Endothelial cell of umbilical vein (primary cell): ENCODE measurements at regions not wholly inside any gene's neighbourhood (a gene's known extent, or its start where the extent isn't known, plus 50 kb on each side); places are given as distances from the start of the nearest gene placed in this dataset.

ENCODE experiments used
- BruUV-seq: library from RNA; stranded (reverse); fragments of 400-500 nt; replicated peaks from 2 replicates; lab custom pipeline; 2021; lab: Mats Ljungman, UMichigan
- CTCF ChIA-PET: fragments of 300-600, 350-600 bp; sonication (Branson Sonifier 250); formaldehyde crosslinking; loops from one replicate; lab custom pipeline; 2021; ENCODE audit warnings: antibody characterized with exemption, inconsistent platforms; lab: Charles Lee
- POLR2A ChIA-PET: fragments of 300-600, 350-600 bp; sonication (Branson Sonifier 250); formaldehyde crosslinking; loops from one replicate; lab custom pipeline; 2021; ENCODE audit warnings: antibody characterized with exemption, inconsistent platforms; lab: Charles Lee
- DNase-seq: peaks from one replicate; pipeline ENCODE4 v3.0.0-alpha.2; 2011; ENCODE audit warnings: low read depth, low spot score
- FAIRE-seq: peaks from 2 replicates; lab custom pipeline; 2011; peaks lifted over from hg19 to GRCh38; lab: Jason Lieb, UNC
- H2AFZ ChIP-seq: 2 replicates; pipeline ENCODE4 v1.6.0; 2012; ENCODE audit warnings: low read depth, low read length, control low read depth, inconsistent platforms
- H3K27ac ChIP-seq: 2 replicates; pipeline ENCODE4 v1.5.1; 2011; ENCODE audit warnings: low read depth, mild to moderate bottlenecking, control low read depth, low read length, moderate library complexity; ENCODE audit not compliant: insufficient read depth
- H3K27me3 ChIP-seq, 2 experiments: 2 replicates each; pipeline versions ENCODE4 v1.6.0 to v1.6.1; 2011; ENCODE audit warnings: low read length in 2 of 2, mixed read lengths in 1 of 2; ENCODE audit not compliant: control insufficient read depth in 2 of 2, insufficient read depth in 2 of 2
- H3K36me3 ChIP-seq, 2 experiments: 2 replicates in 1 of 2; 3 replicates in 1 of 2; pipeline ENCODE4 v1.5.1; 2011; ENCODE audit warnings: low read length in 2 of 2, mild to moderate bottlenecking in 1 of 2, moderate library complexity in 1 of 2; ENCODE audit not compliant: control insufficient read depth in 2 of 2, insufficient read depth in 2 of 2; ENCODE audit errors: extremely low read depth in 1 of 2
- H3K4me1 ChIP-seq: 3 replicates; pipeline ENCODE4 v1.5.1; 2011; ENCODE audit warnings: mild to moderate bottlenecking, low read length; ENCODE audit not compliant: control insufficient read depth, insufficient read depth; ENCODE audit errors: extremely low read depth
- H3K4me2 ChIP-seq: 2 replicates; pipeline ENCODE4 v1.6.1; 2011; ENCODE audit warnings: low read length, control low read depth, mixed read lengths; ENCODE audit not compliant: insufficient read depth
- H3K4me3 ChIP-seq, 3 experiments: fragments of 200-600 bp in 1 of 3; sonication (generic), shearing (Covaris generic) in 1 of 3; replicated peaks in 1 of 3; 2 replicates each; pipeline ENCODE4 v1.5.1; 2011 to 2016; ENCODE audit warnings: control low read depth in 3 of 3, low read length in 3 of 3, mild to moderate bottlenecking in 2 of 3, inconsistent platforms in 1 of 3, low read depth in 1 of 3, moderate library complexity in 1 of 3; ENCODE audit not compliant: insufficient read depth in 1 of 3
- H3K79me2 ChIP-seq: 2 replicates; pipeline ENCODE4 v1.6.0; 2012; ENCODE audit warnings: low read length, inconsistent platforms; ENCODE audit not compliant: control insufficient read depth, insufficient read depth
- H3K9ac ChIP-seq: replicated peaks from 2 replicates; pipeline ENCODE3; 2011; ENCODE audit warnings: low read length, control low read depth; ENCODE audit not compliant: insufficient read depth; ENCODE audit errors: extremely low read depth
- H3K9me1 ChIP-seq: replicated peaks from 3 replicates; pipeline ENCODE4 v1.6.0; 2011; ENCODE audit warnings: mild to moderate bottlenecking, low read length; ENCODE audit not compliant: control insufficient read depth, insufficient read depth; ENCODE audit errors: extremely low read depth
- H3K9me3 ChIP-seq: replicated peaks from 2 replicates; pipeline ENCODE4 v1.5.1; 2012; ENCODE audit warnings: low read length, inconsistent platforms; ENCODE audit not compliant: control insufficient read depth, insufficient read depth
- H4K20me1 ChIP-seq: replicated peaks from 2 replicates; pipeline ENCODE3; 2011; ENCODE audit warnings: mild to moderate bottlenecking, low read length; ENCODE audit not compliant: control insufficient read depth, insufficient read depth; ENCODE audit errors: extremely low read depth
- CTCF ChIP-seq, 2 donors: IDR thresholded peaks; 1 replicate in 1 of 2; 2 replicates in 1 of 2; pipeline ENCODE4 v1.5.1; 2011; ENCODE audit warnings: low read length in 2 of 2, mild to moderate bottlenecking in 2 of 2, moderate library complexity in 2 of 2, control low read depth in 1 of 2, inconsistent platforms in 1 of 2, low read depth in 1 of 2; ENCODE audit not compliant: insufficient read depth in 1 of 2; ENCODE audit errors: extremely low read depth in 1 of 2
- EZH2 ChIP-seq: IDR thresholded peaks from 2 replicates; pipeline ENCODE4 v1.6.1; 2012; ENCODE audit warnings: borderline replicate concordance, low read depth, mild to moderate bottlenecking, moderate library complexity, low read length, inconsistent platforms; ENCODE audit not compliant: severe bottlenecking
- FOS ChIP-seq: IDR thresholded peaks from 2 replicates; pipeline ENCODE4 v1.6.1; 2011; ENCODE audit warnings: mild to moderate bottlenecking, low read length, moderate library complexity, borderline replicate concordance; ENCODE audit not compliant: insufficient read depth
- GATA2 ChIP-seq: IDR thresholded peaks from 2 replicates; pipeline ENCODE4 v1.7.0; 2011; ENCODE audit warnings: low read depth, mild to moderate bottlenecking, moderate library complexity, mixed read lengths, low read length; ENCODE audit not compliant: insufficient read length, insufficient read depth
- JUN ChIP-seq: IDR thresholded peaks from 2 replicates; pipeline ENCODE4 v1.6.1; 2011; ENCODE audit warnings: borderline replicate concordance, low read depth; ENCODE audit not compliant: insufficient read length, insufficient read depth
- MAX ChIP-seq: IDR thresholded peaks from 2 replicates; pipeline ENCODE4 v1.6.1; 2011; ENCODE audit not compliant: insufficient read depth, insufficient read length
- MYC ChIP-seq: IDR thresholded peaks from one replicate; pipeline ENCODE4 v1.6.1; 2011; ENCODE audit warnings: mild to moderate bottlenecking, low read depth, low read length
- POLR2A ChIP-seq: IDR thresholded peaks from 2 replicates; pipeline ENCODE4 v1.6.1; 2012; ENCODE audit warnings: low read depth, mild to moderate bottlenecking, control low read depth, low read length
- POLR2AphosphoS5 ChIP-seq: IDR thresholded peaks from 2 replicates; pipeline ENCODE4 v1.6.1; 2012; ENCODE audit warnings: low read depth, mild to moderate bottlenecking, control low read depth, low read length, moderate library complexity; ENCODE audit not compliant: insufficient read depth
- dilution Hi-C: fragments of 300-500 bp; cut with MboI; formaldehyde crosslinking; loops from one replicate; pipeline ENCODE4 v1.15.0; 2019; ENCODE audit warnings: low sequenced_read_pairs; ENCODE audit not compliant: extremely low pct_ligation_motif_present
- intact Hi-C: fragments of 100-400 bp; cut with micrococcal nuclease; formaldehyde crosslinking; loops from one replicate; pipeline ENCODE4 v1.10.0; 2022

- Histone ChIP-seq H3K36me3 (no peaks in the 10 kb centered on the region), H3K9ac (no peak overlapping the region), H4K20me1 (no peaks in the 10 kb centered on the region), H3K27ac (no peak overlapping the region), H3K79me2 (no peaks in the 10 kb centered on the region), H3K4me3 (no peak overlapping the region), H3K27me3 (no peaks in the 10 kb centered on the region), H3K9me3 (no peaks in the 10 kb centered on the region), H3K4me1 (no peaks in the 10 kb centered on the region), H3K4me2 (no peak overlapping the region), H2AFZ (no peak overlapping the region), H3K9me1 (no peaks in the 10 kb centered on the region)
- dilution Hi-C loops (no loop called here), intact Hi-C loops (no loop called here)
- no TSS peak for BruUV-seq
- TF ChIP-seq POLR2AphosphoS5 (no peak), POLR2A (no peak), JUN (no peak), MAX (no peak), MYC (no peak), GATA2 (no peak), EZH2 (no peak), CTCF (IDR thresholded peaks at IDR 0.05; ENCODE audit: extremely low read depth in 1 of 2, insufficient read depth in 1 of 2, low read depth in 1 of 2, low read length in 2 of 2) (no peak), FOS (no peak)
- FAIRE-seq, result no peak
- CTCF ChIA-PET, result no interaction called here
- POLR2A ChIA-PET, result no interaction called here
- DNase-seq, result no peak
Measured at GRCh38 chr16:74101379-74102137, 195.1 kb upstream of the PSMD7 start.
